GM18511 (cell line): ENCODE measurements at regions not wholly inside any gene's neighbourhood (a gene's known extent, or its start where the extent isn't known, plus 50 kb on each side); places are given as distances from the start of the nearest gene placed in this dataset.

Experiments used
- ATAC-seq: cut with Tn5 transposase; IDR thresholded peaks from one replicate; pipeline ENCODE4 v1.9.1; 2021; ENCODE audit warnings: mild to moderate bottlenecking, moderate library complexity; ENCODE audit not compliant: unreplicated experiment

- ATAC-seq = no peak
Measured at GRCh38 chr10:29857843-29858701, 201.3 kb downstream of the JCAD start.

- no peak for ATAC-seq
Measured at GRCh38 chr10:29856295-29856694, 203.1 kb downstream of the JCAD start.

- no peak for ATAC-seq
Measured at GRCh38 chr10:29853913-29854312, 205.5 kb downstream of the JCAD start.

GRCh38 chr10:29851241-29851640 lies 208.1 kb downstream of the JCAD start:
- no peak for ATAC-seq

- no peak for ATAC-seq
Measured at GRCh38 chr10:29850371-29850770, 209.0 kb downstream of the JCAD start.

GRCh38 chr10:29849886-29850285 lies 209.5 kb downstream of the JCAD start:
- no peak for ATAC-seq

- no peak for ATAC-seq
Measured at GRCh38 chr10:29849126-29849833, 210.1 kb downstream of the JCAD start.

GRCh38 chr10:29846881-29847280 lies 212.1 kb upstream of the SVIL start:
- ATAC-seq = no peak

- ATAC-seq = no peak
Measured at GRCh38 chr10:29845166-29845565, 210.4 kb upstream of the SVIL start.

- ATAC-seq = no peak
Measured at GRCh38 chr10:29843143-29843542, 208.4 kb upstream of the SVIL start.

GRCh38 chr10:29841724-29842649 lies 207.2 kb upstream of the SVIL start:
- ATAC-seq = no peak

- no peak for ATAC-seq
Measured at GRCh38 chr10:29840516-29841276, 205.9 kb upstream of the SVIL start.

- no peak for ATAC-seq
Measured at GRCh38 chr10:29839826-29840515, 205.2 kb upstream of the SVIL start.

- no peak for ATAC-seq
Measured at GRCh38 chr10:29838539-29838938, 203.8 kb upstream of the SVIL start.

- no peak for ATAC-seq
Measured at GRCh38 chr10:29837586-29837985, 202.8 kb upstream of the SVIL start.

- ATAC-seq = no peak
Measured at GRCh38 chr10:29836396-29836795, 201.6 kb upstream of the SVIL start.

- no peak for ATAC-seq
Measured at GRCh38 chr10:29835055-29835454, 200.3 kb upstream of the SVIL start.

GRCh38 chr10:29830531-29831512 lies 196.1 kb upstream of the SVIL start:
- ATAC-seq = no peak

- no peak for ATAC-seq
Measured at GRCh38 chr10:29829776-29830175, 195.0 kb upstream of the SVIL start.
